ENCODE measurements at regions not wholly inside any gene's neighbourhood (a gene's known extent, or its start where the extent isn't known, plus 50 kb on each side); places are given as distances from the start of the nearest gene placed in this dataset.

DNA sequence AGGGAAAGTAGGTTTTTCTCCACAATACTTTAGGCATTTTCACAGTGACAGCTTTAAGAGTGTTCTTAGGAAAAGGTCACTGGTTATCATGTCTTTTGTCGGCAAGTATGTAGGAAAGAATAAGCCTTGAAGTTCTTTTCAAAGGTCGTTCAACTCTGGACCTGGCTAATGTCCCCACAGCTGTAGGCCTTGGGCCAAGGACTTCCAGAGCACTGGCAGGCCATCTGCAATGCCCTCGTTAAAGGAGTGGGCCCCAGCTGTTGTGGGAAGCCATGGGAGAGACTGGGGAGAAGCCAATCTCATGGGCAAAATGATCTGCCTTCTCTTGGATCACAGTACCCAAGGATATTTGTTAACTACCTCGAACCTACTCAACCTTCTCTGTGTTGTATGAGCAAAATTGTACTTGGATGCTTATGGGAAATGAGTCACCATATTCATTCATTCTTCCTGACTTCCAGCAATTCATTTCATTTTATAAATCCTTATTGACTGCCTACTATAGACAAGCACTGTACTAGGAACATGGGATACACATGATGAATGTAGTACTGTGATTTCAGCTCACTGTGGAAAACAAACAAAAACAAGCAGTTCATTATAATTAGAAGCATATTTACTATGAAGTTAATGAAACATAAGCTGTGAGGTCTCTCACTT lies 141.1 kb upstream of the KIT start:
- H3K27ac ChIP-seq (ENCODE audit: control insufficient read depth, insufficient read depth) = no peak overlapping the region
- no peaks in the 10 kb centered on the region for H3K27me3 ChIP-seq (replicated peaks in 1 of 2; ENCODE audit: control insufficient read depth in 2 of 2, insufficient read depth in 2 of 2, low read length in 1 of 2)
- intact Hi-C loops (cut with micrococcal nuclease; ENCODE audit: unreplicated experiment) (no loop called here), in situ Hi-C loops (cut with MboI) (no loop called here)
- TF ChIP-seq RBBP5 (conservative IDR thresholded peaks at IDR 0.05) (no peak), CREB1 (IDR thresholded peaks at IDR 0.05; ENCODE audit: low read depth) (no peak), TBL1XR1 (IDR thresholded peaks at IDR 0.05; ENCODE audit: low read depth, low read length) (no peak), MAX (IDR thresholded peaks at IDR 0.05; ENCODE audit: low read depth, low read length) (no peak), NR2C1 (IDR thresholded peaks at IDR 0.05) (no peak), NR2F1 (conservative IDR thresholded peaks at IDR 0.05) (no peak), CHD4 (IDR thresholded peaks at IDR 0.05) (no peak), BCL3 (IDR thresholded peaks at IDR 0.05; ENCODE audit: borderline replicate concordance, insufficient read depth, low read depth, low read length, poor library complexity, severe bottlenecking) (no peak), E2F8 (IDR thresholded peaks at IDR 0.05; ENCODE audit: low read depth, partially characterized antibody) (no peak)
- H3K79me2 ChIP-seq (ENCODE audit: control insufficient read depth, insufficient read depth, low read length) = no peaks in the 10 kb centered on the region
- CTCF ChIA-PET = no interaction called here
- no TSS peak for BruUV-seq (replicated peaks)
- 4% methylated on average over 4 of the region's 4 CpGs for WGBS (ENCODE audit: insufficient coverage, insufficient replicate concordance, low lambda C conversion rate, missing lambda C conversion rate)
- no peak overlapping the region for H3K4me3 ChIP-seq
- POLR2A ChIA-PET = no interaction called here
- no peak overlapping the region for H3K4me2 ChIP-seq (ENCODE audit: control insufficient read depth, insufficient read depth)
- no peak for DNase-seq (ENCODE audit: low read depth, low spot score)
- no peaks in the 10 kb centered on the region for H3K9me3 ChIP-seq (replicated peaks; ENCODE audit: control insufficient read depth, insufficient read depth, low read length)
- no peak overlapping the region for H2AFZ ChIP-seq (ENCODE audit: control insufficient read depth, low read depth, low read length)
- SMC1A ChIA-PET (ENCODE audit: uncharacterized antibody, unreplicated experiment) = interaction anchor here (0.6 kb wide), 1 partner anchor 110 kb away, joined by 3 read pairs; no protein-coding TSS in a partner anchor
- no peak for FAIRE-seq
- ATAC-seq = no peak
- H3K36me3 ChIP-seq (ENCODE audit: control insufficient read depth in 2 of 2, insufficient read depth in 2 of 2, low read length in 1 of 2) = no peaks in the 10 kb centered on the region
- RAD21 ChIA-PET (ENCODE audit: unreplicated experiment) = no interaction called here
- no peaks in the 10 kb centered on the region for H4K20me1 ChIP-seq (ENCODE audit: control insufficient read depth, insufficient read depth)
- no peak overlapping the region for H3K9ac ChIP-seq (ENCODE audit: control insufficient read depth, insufficient read depth, low read length)
- no peaks in the 10 kb centered on the region for H3K4me1 ChIP-seq (ENCODE audit: control insufficient read depth, insufficient read depth, low read length)

Data from GM12878 (cell line).